Body of pancreas (tissue), 4 donors: ENCODE measurements at regions not wholly inside any gene's neighbourhood (a gene's known extent, or its start where the extent isn't known, plus 50 kb on each side); places are given as distances from the start of the nearest gene placed in this dataset.
"Not testable (repeated sequence)": the region's sequence is repeated elsewhere in the genome, so short reads cannot be mapped to it uniquely, and the experiment has no call there.

Source experiments
- ATAC-seq: fragments of 150-250 bp; one replicate; pipeline ENCODE4 v1.9.1; 2016
- DNase-seq, 4 donors: peaks; one replicate each; pipeline ENCODE4 v3.0.0-alpha.2; 2019
- H3K27ac ChIP-seq, 4 donors: fragments of 200-600 bp; sonication (generic); 1 replicate in 3 of 4; 2 replicates in 1 of 4; pipeline versions ENCODE4 v1.5.1 to v1.6.1; 2016 to 2019; ENCODE audit warnings: mild to moderate bottlenecking in 1 of 4, mixed read lengths in 1 of 4, moderate library complexity in 1 of 4
- H3K27me3 ChIP-seq, 2 donors: fragments of 200-600 bp; sonication (generic); one replicate each; pipeline ENCODE4 v1.6.0; 2016; ENCODE audit warnings: mild to moderate bottlenecking in 1 of 2
- H3K36me3 ChIP-seq, 2 donors: fragments of 200-600 bp; sonication (generic); replicated peaks in 1 of 2; 2 replicates each; pipeline ENCODE4 v1.5.1; 2016; ENCODE audit warnings: low read depth in 2 of 2; ENCODE audit not compliant: insufficient read depth in 1 of 2
- H3K4me1 ChIP-seq: fragments of 200-600 bp; sonication (generic); one replicate; pipeline ENCODE4 v1.6.0; 2016
- H3K4me3 ChIP-seq, 2 donors: fragments of 200-600 bp; sonication (generic); 1 replicate in 1 of 2; 2 replicates in 1 of 2; pipeline ENCODE4 v1.5.1; 2016 to 2019
- H3K9me3 ChIP-seq, 3 donors: fragments of 200-600 bp; sonication (generic); 1 replicate in 2 of 3; 2 replicates in 1 of 3; pipeline ENCODE4 v1.5.1; 2016
- POLR2A ChIP-seq, 3 donors: fragments of 450-650 bp; IDR thresholded peaks; one replicate each; pipeline ENCODE4 v1.6.1; 2016; ENCODE audit warnings: antibody characterized with exemption in 3 of 3, mild to moderate bottlenecking in 2 of 3
- WGBS, 2 donors: methylation state at CpG; one replicate each; pipeline ENCODE4 v1.1.5; 2017; 5-methylcytosine and 5-hydroxymethylcytosine counted together
- intact Hi-C: fragments of 100-400 bp; cut with DNase I; formaldehyde crosslinking; loops from one replicate; pipeline ENCODE4 v1.15.1; 2023
- TF ChIP-seq, protein P1 (sequence below), 7 experiments: fragments of 450-650 bp in 4 of 7; fragments of 200-600 bp in 3 of 7; sonication (generic) in 3 of 7; IDR thresholded peaks; one replicate each; pipeline ENCODE4 v1.5.1; 2016 to 2019; ENCODE audit warnings: antibody characterized with exemption in 7 of 7

DNA sequence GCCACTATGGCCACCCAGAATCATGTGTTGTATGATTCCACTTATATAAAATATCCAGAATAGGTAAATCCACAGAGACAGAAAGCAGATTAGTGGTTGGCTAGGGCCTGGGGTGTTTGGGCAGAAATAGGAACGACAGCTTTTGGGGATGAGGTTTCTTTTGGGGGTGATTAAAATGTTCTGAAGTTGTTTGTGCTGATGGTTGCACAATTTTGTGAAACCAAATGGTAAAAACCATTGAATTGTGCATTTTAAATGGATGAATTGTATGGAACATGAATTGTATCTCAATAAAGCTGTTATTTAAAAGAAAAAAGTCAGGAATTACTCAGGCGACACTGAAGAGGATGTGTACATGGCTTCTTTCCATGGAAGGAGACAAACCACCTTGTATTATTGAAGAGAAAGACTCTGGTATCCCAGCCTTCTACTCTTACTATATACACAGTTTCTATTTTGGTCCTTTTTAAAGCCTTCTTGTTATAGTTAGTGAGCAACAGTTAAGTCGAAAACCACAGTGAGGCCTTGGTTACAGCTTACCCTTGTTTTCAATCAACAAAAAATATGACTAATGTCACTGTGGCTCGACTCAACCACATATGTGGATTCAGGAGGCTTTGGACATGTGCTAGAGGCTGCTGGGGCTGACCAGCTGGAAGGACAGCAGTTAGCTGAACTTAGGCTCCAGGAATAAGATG, 57.1 kb upstream of the KMT2E start:
- no peaks in the 10 kb centered on the region for H3K9me3 ChIP-seq
- TF ChIP-seq, protein P1, sequence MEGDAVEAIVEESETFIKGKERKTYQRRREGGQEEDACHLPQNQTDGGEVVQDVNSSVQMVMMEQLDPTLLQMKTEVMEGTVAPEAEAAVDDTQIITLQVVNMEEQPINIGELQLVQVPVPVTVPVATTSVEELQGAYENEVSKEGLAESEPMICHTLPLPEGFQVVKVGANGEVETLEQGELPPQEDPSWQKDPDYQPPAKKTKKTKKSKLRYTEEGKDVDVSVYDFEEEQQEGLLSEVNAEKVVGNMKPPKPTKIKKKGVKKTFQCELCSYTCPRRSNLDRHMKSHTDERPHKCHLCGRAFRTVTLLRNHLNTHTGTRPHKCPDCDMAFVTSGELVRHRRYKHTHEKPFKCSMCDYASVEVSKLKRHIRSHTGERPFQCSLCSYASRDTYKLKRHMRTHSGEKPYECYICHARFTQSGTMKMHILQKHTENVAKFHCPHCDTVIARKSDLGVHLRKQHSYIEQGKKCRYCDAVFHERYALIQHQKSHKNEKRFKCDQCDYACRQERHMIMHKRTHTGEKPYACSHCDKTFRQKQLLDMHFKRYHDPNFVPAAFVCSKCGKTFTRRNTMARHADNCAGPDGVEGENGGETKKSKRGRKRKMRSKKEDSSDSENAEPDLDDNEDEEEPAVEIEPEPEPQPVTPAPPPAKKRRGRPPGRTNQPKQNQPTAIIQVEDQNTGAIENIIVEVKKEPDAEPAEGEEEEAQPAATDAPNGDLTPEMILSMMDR (IDR thresholded peaks at IDR 0.05) = no peak
- TF ChIP-seq POLR2A (IDR thresholded peaks at IDR 0.05) = no peak
- no peak overlapping the region for H3K4me3 ChIP-seq
- intact Hi-C loops = no loop called here
- no peak for DNase-seq
- H3K36me3 ChIP-seq = no peaks in the 10 kb centered on the region
- H3K27ac ChIP-seq = no peak overlapping the region
- H3K4me1 ChIP-seq = no peaks in the 10 kb centered on the region
- H3K27me3 ChIP-seq = no peaks in the 10 kb centered on the region
- ATAC-seq = no peak
- WGBS, 2 donors = 66 to 80% methylated on average over 4 of the region's 4 CpGs

DNA sequence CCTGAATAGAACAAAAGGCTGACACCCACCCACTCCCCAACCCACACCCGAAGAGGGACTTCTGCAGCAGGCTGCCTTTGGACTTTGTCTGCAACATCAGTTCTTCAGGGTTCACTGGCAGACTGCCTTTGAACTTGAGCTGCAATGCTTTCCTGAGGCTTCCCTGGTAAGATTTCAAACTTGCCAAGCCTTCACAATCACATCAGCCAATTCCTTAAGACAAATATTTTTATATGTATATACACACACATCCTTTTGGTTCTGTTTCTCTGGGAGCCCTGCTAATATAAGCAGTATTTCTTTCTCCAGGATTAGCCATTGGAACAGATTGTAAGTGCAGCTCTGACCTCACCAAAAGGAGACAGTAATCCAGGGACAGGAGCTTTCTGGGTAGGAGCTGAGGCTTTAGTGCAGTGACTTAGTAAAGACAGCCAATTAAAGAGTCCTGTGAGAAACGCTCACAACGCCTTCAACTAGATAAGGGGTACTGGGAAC, 55.6 kb upstream of the KMT2E start:
- H3K36me3 ChIP-seq = no peaks in the 10 kb centered on the region
- intact Hi-C loops = no loop called here
- no peak overlapping the region for H3K27ac ChIP-seq
- H3K27me3 ChIP-seq = no peaks in the 10 kb centered on the region
- DNase-seq (no peak), ATAC-seq (no peak)
- 34 to 35% methylated on average over 3 of the region's 3 CpGs for WGBS, 2 donors
- no peaks in the 10 kb centered on the region for H3K4me1 ChIP-seq
- no peak overlapping the region for H3K4me3 ChIP-seq
- no peaks in the 10 kb centered on the region for H3K9me3 ChIP-seq
- TF ChIP-seq, protein P1 (IDR thresholded peaks at IDR 0.05) = no peak
- TF ChIP-seq POLR2A (IDR thresholded peaks at IDR 0.05) = no peak

DNA sequence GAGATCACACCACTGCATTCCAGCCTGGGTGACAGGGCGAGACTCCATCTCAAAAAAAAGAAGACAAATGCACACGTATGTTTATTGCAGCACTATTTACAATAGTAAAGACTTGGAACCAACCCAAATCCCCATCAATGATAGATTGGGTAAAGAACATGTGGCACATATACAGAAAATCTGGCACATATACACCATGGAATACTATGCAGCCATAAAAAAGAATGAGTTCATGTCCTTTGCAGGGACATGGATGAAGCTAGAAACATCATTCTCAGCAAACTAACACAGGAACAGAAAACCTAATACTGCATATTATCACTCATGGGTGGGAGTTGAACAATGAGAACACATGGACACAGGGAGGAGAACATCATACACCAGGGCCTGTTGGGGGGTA, 54.5 kb upstream of the KMT2E start:
- H3K27me3 ChIP-seq, intact Hi-C loops, H3K4me3 ChIP-seq, DNase-seq, H3K9me3 ChIP-seq, H3K4me1 ChIP-seq, H3K36me3 ChIP-seq, ATAC-seq, H3K27ac ChIP-seq: not testable (repeated sequence)
- 36 to 38% methylated on average over 2 of the region's 2 CpGs for WGBS, 2 donors

DNA sequence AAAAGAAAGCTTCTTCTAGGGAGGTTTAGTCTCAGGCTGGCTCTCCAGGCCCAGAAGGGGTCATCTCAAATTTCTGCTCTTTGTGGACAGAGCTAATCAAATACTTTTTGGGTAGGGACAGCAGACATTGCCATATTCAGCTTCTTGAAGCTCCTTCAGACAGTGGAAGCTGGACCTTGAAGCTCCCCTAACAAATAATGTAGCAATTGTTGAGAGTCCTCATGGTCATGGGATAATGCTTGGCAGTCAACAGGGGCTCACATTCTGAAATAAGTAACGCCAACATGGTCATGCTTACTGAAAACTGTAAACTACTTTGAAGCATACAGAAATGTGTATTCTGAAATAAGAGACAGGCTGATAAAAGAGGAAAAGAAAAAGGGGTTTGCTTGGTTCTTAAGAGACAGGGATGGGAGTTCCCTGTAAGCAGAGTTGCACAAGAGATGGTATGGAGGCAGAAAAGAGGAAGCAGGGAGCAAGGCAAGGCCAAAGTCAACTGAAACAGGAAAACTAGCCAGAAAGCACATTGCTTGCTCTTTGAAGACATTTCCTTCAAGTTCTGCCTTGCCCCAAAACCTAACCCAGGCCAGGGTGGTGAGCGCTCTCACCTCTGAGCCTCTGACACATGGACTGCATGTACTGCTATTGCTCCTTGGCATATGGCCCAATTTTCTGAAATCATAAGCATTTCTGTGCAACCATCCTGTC, 53.1 kb upstream of the KMT2E start:
- ATAC-seq (no peak), DNase-seq (peak in 1 of 4 donors; percentile 42)

DNA sequence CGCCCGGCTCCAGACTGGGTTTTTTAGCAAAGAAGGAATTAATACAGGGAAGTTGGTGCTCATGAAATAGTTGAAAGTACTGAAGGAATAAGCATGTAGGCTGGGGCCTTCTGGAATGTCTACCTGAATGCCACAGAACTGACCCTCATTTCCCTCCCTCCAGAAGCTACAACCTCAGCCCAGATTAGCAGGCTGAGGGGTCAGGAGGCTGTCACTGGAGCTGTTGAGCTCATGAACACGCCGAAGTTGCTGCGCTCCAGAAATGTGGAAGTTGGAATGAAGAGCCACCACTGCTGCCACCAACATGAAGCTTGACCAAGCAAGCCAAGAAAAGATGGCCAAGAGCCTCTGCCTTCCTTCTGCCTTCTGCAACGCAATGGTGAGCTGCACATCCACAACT, 52.2 kb upstream of the KMT2E start:
- Histone ChIP-seq H3K9me3 (no peaks in the 10 kb centered on the region), H3K4me1 (no peaks in the 10 kb centered on the region), H3K27ac (peak overlapping the region in 1 of 4 donors; percentile 27), H3K27me3 (no peaks in the 10 kb centered on the region), H3K4me3 (no peak overlapping the region), H3K36me3 (no peaks in the 10 kb centered on the region)
- DNase-seq (no peak), ATAC-seq (no peak)
- WGBS, 2 donors = 89 to 100% methylated on average over 6 of the region's 6 CpGs
- TF ChIP-seq, protein P1 (IDR thresholded peaks at IDR 0.05) = no peak
- TF ChIP-seq POLR2A (IDR thresholded peaks at IDR 0.05) = no peak
- intact Hi-C loops = no loop called here

More for the DNA sequence above, 53.1 kb upstream of the KMT2E start:
- Histone ChIP-seq H3K27ac (peak overlapping the region in 1 of 4 donors; percentile 27), H3K4me3 (no peak overlapping the region), H3K4me1 (no peaks in the 10 kb centered on the region), H3K36me3 (no peaks in the 10 kb centered on the region), H3K27me3 (no peaks in the 10 kb centered on the region), H3K9me3 (no peaks in the 10 kb centered on the region)
- TF ChIP-seq, protein P1 (IDR thresholded peaks at IDR 0.05) = no peak
- no peak for TF ChIP-seq POLR2A (IDR thresholded peaks at IDR 0.05)
- 84% methylated on average over 2 of the region's 2 CpGs for WGBS, 2 donors
- intact Hi-C loops = no loop called here
